NB4 (cell line): ENCODE measurements at regions not wholly inside any gene's neighbourhood (a gene's known extent, or its start where the extent isn't known, plus 50 kb on each side); places are given as distances from the start of the nearest gene placed in this dataset.

Experiments
- MYC ChIP-seq: IDR thresholded peaks from 2 replicates; pipeline ENCODE4 v1.6.1; 2011; ENCODE audit warnings: low read depth, low read length
- POLR2A ChIP-seq: IDR thresholded peaks from 2 replicates; pipeline ENCODE4 v1.6.1; 2011; ENCODE audit warnings: mild to moderate bottlenecking; ENCODE audit not compliant: insufficient read length; ENCODE audit errors: extremely low read depth
- TF ChIP-seq, protein P1 (sequence below): IDR thresholded peaks from one replicate; pipeline ENCODE4 v1.5.1; 2012; ENCODE audit warnings: low read depth, low read length

- TF ChIP-seq, protein P1, sequence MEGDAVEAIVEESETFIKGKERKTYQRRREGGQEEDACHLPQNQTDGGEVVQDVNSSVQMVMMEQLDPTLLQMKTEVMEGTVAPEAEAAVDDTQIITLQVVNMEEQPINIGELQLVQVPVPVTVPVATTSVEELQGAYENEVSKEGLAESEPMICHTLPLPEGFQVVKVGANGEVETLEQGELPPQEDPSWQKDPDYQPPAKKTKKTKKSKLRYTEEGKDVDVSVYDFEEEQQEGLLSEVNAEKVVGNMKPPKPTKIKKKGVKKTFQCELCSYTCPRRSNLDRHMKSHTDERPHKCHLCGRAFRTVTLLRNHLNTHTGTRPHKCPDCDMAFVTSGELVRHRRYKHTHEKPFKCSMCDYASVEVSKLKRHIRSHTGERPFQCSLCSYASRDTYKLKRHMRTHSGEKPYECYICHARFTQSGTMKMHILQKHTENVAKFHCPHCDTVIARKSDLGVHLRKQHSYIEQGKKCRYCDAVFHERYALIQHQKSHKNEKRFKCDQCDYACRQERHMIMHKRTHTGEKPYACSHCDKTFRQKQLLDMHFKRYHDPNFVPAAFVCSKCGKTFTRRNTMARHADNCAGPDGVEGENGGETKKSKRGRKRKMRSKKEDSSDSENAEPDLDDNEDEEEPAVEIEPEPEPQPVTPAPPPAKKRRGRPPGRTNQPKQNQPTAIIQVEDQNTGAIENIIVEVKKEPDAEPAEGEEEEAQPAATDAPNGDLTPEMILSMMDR = no peak
- TF ChIP-seq POLR2A (no peak), MYC (no peak)
These were observed 501.4 kb downstream of the PYDC2 start for GRCh38 chr3:191962324-191962723.
